Coronary artery (tissue), 2 donors: ENCODE measurements at regions not wholly inside any gene's neighbourhood (a gene's known extent, or its start where the extent isn't known, plus 50 kb on each side); places are given as distances from the start of the nearest gene placed in this dataset.

Source experiments
- DNase-seq: peaks from one replicate; pipeline ENCODE4 v3.0.0-alpha.2; 2017; ENCODE audit warnings: low spot score
- H3K27ac ChIP-seq, 2 donors: fragments of 200-600 bp; sonication (generic); one replicate each; pipeline ENCODE4 v1.5.1; 2016 to 2019
- H3K4me3 ChIP-seq: fragments of 200-600 bp; sonication (generic); 2 replicates; pipeline ENCODE4 v1.5.1; 2016; ENCODE audit warnings: mild to moderate bottlenecking, moderate library complexity
- TF ChIP-seq, protein P1 (sequence below): fragments of 200-600 bp; sonication (generic); IDR thresholded peaks from one replicate; pipeline ENCODE4 v1.5.1; 2019; ENCODE audit warnings: antibody characterized with exemption

DNA sequence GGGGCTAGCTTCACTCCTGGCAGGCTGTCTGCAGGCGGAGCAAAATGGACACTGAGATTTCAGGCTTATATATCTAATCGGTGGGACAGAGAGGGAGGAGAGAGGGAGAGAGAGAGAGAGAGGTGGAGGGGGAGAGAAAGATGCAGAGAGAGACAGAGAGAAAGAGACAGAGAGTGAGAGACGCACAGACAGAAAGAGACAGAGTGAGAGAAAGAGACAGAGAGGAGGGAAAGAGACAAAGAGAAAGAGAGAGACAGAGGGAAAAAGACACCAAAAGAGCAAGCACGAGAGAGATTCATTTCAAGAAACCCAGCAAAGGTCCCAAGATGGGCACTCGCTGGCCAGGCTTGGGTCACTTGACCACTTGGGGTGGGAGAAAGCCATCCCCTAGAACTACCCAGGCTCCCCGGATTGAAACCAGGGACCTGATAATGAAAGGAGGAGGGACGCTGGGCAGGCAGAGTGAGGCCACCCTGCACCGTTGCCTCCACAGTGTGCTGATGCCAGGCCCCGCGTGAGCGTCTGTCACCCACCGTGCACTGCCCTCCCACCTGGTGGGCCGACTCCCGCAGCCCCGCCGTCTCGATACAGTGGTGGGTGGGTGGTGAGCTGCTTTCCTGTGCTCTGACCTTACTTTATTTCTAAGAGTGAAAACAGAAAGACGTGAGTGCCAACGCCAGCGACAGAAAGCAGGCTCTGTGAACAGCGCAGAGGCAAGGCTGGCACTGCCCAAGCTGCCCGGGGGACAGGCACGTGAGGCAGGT, 67.9 kb upstream of the SLCO4A1 start:
- DNase-seq: no peak
- H3K27ac ChIP-seq: no peak overlapping the region

DNA sequence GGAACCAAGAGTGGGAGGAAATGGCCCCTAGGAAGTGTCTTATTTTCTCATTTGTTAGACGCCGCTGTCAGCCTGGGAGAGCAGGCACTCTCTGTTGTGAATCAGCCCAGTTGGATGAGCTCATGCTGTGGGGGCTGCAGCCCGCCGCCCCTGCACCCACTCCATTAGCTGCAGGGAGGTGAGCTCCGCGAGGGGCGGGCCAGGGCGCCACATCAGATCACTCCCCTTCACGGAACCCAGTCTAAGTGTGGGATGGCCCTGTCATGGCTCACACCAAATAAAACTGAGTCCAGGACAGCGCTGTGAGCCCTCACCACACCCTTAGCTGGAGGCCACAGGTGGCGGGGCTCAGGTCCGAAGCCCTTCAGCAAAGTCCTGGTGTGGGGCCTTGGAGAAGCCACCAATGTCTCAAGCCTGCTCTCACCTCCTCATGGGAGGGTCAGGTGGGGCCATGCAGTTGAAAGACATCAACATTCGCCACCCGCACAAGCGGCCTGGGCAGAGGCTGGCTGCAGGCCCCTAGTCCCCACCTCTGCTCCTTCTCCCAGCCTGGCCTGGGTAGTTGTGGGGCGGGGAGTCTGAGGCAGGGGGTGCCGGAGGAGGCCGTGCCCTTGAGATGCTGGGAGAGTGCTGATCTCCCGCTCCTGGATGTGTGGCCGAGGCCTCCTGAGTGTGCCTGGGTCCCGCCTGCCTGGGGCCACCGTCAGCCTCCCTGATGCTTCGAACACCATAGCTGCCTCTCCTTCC, 66.2 kb upstream of the SLCO4A1 start:
- no peak overlapping the region for H3K27ac ChIP-seq
- DNase-seq: no peak
- H3K4me3 ChIP-seq: no peak overlapping the region
- TF ChIP-seq, protein P1, sequence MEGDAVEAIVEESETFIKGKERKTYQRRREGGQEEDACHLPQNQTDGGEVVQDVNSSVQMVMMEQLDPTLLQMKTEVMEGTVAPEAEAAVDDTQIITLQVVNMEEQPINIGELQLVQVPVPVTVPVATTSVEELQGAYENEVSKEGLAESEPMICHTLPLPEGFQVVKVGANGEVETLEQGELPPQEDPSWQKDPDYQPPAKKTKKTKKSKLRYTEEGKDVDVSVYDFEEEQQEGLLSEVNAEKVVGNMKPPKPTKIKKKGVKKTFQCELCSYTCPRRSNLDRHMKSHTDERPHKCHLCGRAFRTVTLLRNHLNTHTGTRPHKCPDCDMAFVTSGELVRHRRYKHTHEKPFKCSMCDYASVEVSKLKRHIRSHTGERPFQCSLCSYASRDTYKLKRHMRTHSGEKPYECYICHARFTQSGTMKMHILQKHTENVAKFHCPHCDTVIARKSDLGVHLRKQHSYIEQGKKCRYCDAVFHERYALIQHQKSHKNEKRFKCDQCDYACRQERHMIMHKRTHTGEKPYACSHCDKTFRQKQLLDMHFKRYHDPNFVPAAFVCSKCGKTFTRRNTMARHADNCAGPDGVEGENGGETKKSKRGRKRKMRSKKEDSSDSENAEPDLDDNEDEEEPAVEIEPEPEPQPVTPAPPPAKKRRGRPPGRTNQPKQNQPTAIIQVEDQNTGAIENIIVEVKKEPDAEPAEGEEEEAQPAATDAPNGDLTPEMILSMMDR: no peak

More for the DNA sequence above, 67.9 kb upstream of the SLCO4A1 start:
- H3K4me3 ChIP-seq: no peak overlapping the region
- TF ChIP-seq, protein P1: no peak

DNA sequence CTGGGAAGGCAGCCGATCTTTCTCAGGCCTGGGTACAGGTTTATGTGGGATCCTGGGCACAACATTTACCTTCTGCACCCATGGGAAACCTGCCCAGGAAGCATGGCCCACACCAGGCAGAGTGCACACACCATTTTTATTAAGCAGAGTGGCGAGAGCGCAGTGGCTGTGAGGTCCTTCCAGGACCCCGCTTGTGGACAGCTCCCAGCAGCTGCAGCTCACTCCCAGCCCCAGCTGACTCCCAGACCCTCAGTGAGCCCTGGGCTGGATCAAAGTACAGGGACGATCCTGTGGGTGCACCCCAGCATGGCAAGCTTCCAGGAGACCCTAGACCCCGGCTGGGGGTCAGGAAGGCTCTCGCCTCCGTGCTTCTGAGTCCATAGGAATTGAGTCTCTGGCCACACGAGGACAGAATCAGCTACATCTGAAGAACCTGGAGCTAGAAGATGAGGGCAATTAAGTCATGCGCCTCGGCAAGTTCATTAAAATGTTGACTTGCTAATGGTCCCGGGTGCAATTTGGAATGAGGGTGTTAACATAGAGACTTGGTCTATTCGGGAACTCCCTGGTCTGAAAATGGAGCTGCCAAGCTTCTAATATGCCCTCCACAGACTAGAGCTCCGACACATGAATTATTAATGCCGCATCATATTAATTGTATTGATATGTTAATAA, 65.4 kb upstream of the SLCO4A1 start:
- DNase-seq: no peak
- Histone ChIP-seq H3K27ac (no peak overlapping the region), H3K4me3 (no peak overlapping the region)
- TF ChIP-seq, protein P1: no peak

DNA sequence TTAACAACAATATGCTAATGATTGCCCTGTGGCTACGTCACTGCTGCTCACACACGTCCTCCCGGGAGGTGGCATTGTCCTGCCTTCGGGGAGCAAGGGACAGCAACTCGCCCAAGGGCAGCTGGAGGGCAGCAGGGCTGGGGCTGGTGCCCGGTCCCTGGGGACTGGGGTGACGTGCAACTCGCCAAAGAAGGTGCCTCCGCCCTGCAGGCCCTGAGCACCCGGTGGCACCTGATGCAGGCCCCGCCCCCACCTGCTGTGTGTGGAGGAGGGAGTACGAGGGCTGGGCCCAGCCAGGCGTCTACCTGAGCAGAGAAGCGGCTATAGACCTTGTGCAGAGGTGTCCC, 64.8 kb upstream of the SLCO4A1 start:
- TF ChIP-seq, protein P1: no peak
- no peak overlapping the region for H3K27ac ChIP-seq
- DNase-seq: no peak
- H3K4me3 ChIP-seq: no peak overlapping the region

DNA sequence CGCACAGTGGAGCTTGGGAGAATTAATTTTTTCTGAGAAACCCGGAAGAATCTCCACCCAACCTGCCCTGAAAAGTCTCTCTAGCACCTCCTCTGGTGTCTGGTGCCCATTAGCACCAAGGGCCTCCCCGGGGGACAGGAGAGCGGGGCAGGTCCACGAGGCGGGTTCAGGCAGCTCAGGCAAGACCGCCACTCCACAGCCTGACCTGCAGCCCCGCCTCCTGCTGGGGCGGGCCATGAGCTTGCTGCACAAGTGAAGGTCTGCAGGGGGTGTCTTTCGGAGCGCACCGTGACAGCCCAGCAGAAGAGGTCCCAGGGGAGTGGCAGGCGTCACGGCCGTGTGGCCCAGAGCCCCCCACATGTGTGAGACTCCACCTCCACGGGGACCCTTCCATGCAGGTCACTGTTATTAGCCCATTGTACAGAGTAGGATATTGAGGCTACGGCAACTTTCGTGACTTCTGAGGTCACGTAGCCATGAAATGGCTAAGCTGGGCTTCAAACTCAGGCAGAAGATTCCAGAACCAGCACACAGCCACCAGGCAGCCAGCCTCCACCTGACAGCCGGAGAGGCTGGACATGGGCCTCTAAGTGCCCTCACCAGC, 63.9 kb upstream of the SLCO4A1 start:
- no peak overlapping the region for H3K4me3 ChIP-seq
- no peak overlapping the region for H3K27ac ChIP-seq
- no peak for DNase-seq
- TF ChIP-seq, protein P1: no peak

DNA sequence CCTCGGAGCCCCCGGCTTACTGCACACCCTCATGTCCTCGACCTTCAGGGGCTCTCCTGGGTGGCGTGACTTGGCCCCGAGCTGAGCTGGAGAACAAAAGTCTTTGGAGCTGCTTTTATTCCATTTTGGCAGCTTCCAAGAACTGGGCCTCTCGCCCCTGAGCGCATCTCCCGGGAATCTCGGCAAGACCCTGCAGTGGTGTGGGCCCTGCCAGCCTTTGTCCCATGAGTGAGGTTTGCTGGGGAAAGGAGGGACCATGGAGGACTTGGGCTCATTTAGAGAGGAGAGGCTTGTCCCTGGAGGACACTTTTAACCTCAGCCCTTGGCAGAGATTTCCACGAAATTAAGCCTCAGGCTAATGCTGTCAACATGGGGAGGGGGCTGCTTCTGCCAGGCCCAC, 62.3 kb upstream of the SLCO4A1 start:
- no peak overlapping the region for H3K4me3 ChIP-seq
- DNase-seq: no peak
- no peak overlapping the region for H3K27ac ChIP-seq
- TF ChIP-seq, protein P1: no peak
